KOPT-K1 (cell line): ENCODE measurements at regions not wholly inside any gene's neighbourhood (a gene's known extent, or its start where the extent isn't known, plus 50 kb on each side); places are given as distances from the start of the nearest gene placed in this dataset.
"Not testable (repeated sequence)": the region's sequence is repeated elsewhere in the genome, so short reads cannot be mapped to it uniquely, and the experiment has no call there.

Source experiments
- H3K27ac ChIP-seq: fragments of 200-600 bp; sonication (generic); 2 replicates; pipeline ENCODE4 v1.5.1; 2016; ENCODE audit warnings: antibody characterized with exemption, mild to moderate bottlenecking, low read depth, low read length; ENCODE audit not compliant: poor library complexity, severe bottlenecking
- H3K36me3 ChIP-seq: fragments of 200-600 bp; sonication (generic); 2 replicates; pipeline ENCODE4 v1.5.1; 2017; ENCODE audit warnings: antibody characterized with exemption, mild to moderate bottlenecking, low read length, moderate library complexity; ENCODE audit not compliant: insufficient read depth
- H3K9me3 ChIP-seq: fragments of 200-600 bp; sonication (generic); 2 replicates; pipeline ENCODE4 v1.5.1; 2017; ENCODE audit warnings: antibody characterized with exemption, low read length, mild to moderate bottlenecking; ENCODE audit not compliant: insufficient read depth, poor library complexity, severe bottlenecking

DNA sequence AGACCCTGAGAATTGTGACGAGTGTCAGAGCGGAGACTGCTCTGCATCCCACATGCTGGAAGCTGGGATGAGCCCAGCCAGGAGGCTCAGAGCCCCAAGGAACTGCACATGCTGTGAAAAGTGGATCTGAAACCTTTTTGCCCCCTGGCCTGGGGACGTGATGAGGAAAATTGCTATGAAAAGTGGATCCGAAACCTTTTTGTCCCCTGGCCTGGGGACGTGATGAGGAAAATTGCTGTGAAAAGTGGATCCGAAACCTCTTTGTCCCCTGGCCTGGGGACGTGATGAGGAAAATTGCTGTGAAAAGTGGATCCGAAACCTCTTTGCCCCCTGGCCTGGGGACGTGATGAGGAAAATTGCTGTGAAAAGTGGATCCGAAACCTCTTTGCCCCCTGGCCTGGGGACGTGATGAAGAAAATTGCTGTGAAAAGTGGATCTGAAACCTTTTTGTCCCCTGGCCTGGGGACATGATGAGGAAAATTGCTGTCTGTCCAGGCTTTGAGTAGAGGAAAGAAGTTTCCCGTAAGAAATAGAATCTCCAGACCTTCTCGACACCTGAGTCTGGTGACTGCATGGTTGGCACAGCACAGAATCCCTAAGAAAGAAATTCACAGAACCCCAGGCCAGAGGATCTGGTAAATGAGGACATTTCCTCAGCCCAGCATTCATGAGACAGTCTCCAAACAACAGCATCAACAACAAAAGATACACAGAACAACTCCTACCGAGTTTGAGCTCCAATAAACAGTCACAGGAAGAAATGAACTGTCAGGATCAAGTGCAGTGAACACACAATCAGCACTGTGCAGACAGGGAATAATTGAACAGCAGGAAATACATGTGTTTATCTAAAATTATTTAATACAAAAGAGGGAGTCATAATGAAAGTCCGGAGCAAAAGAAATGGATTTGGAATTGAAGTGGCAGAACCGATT, 188.8 kb downstream of the LAT start:
- peaks cover 11% of the 10 kb centered on the region for H3K9me3 ChIP-seq
- H3K36me3 ChIP-seq, H3K27ac ChIP-seq: not testable (repeated sequence)

GRCh38 chr16:29172098-29172724, 187.4 kb downstream of the LAT start:
- peaks cover 11% of the 10 kb centered on the region for H3K9me3 ChIP-seq
- H3K27ac ChIP-seq, H3K36me3 ChIP-seq: not testable (repeated sequence)

- not testable (repeated sequence) for H3K27ac ChIP-seq, H3K36me3 ChIP-seq
- peaks cover 11% of the 10 kb centered on the region for H3K9me3 ChIP-seq
Measured at GRCh38 chr16:29171296-29171695, 186.4 kb downstream of the LAT start.

DNA sequence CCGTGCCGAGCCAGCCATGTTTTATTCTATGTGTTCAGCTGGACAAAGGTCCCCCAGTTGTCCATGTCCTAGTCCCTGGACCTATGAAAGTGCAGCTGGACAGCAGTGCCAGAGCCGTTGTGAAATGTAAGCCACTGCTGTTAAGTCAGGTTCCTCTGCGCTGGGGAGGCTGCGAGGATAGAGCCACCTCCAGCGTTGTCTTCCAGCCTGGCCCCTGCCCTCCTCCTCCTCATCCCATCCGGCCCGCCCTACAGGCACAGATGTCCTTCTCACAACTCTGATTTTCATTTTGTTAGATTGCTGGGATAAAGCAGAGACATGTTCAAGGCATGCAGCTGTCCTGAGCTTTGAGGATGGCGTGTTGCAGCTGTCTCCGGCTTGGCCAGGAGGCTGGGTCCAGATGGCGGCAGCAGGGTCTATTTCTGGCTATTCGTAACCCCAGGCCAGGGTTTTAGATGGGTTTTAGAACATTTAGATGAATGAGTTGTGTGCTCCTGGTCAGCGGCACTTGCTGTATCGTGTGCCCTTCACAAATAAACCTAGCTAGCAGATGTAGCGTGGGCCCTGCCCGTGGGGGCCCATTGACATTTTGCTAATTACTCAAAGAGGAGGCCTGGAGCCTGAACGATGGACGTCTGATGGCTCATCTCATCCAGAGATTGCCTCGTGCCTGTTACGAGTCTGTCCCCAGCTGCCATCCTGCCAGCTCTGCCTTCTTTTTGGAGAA, 185.7 kb downstream of the LAT start:
- not testable (repeated sequence) for H3K27ac ChIP-seq

GRCh38 chr16:29169295-29169994, 184.6 kb downstream of the LAT start:
- H3K27ac ChIP-seq, H3K36me3 ChIP-seq: not testable (repeated sequence)

More for the DNA sequence above, 185.7 kb downstream of the LAT start:
- not testable (repeated sequence) for H3K36me3 ChIP-seq
- peaks cover 11% of the 10 kb centered on the region for H3K9me3 ChIP-seq

GRCh38 chr16:29168515-29169259, 183.8 kb downstream of the LAT start:
- H3K36me3 ChIP-seq, H3K27ac ChIP-seq: not testable (repeated sequence)
- peaks cover 11% of the 10 kb centered on the region for H3K9me3 ChIP-seq

More at GRCh38 chr16:29169295-29169994, 184.6 kb downstream of the LAT start:
- peaks cover 11% of the 10 kb centered on the region for H3K9me3 ChIP-seq

DNA sequence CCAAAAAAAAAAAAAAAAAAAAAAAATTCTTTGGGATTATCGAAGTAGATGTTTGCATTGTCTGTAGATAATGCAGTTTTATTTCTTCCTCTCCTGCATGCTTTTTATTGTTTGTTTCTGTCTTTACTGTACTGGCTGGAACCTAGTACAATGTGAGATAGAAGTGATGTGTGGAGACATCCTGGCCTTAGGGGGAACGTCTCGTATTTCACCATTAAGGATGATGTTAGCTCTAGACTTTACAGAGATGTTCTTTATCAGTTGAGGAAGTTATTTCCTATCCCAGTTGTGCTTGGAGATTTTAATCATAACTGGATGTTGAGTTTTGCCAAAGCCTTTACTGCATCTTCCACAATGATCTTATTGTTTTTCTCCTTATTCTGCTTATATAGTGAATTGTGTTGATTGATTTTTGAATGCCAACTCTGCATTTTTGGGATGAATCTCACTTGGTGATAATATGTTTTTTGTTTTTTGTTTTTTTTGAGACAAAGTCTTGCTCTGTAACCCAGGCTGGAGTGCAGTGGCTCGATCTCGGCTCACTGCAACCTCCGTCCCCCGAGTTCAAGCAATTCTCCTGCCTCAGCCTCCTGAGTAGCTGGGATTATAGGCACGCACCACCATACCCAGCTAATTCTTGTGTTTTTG, 179.7 kb downstream of the LAT start:
- H3K36me3 ChIP-seq, H3K9me3 ChIP-seq, H3K27ac ChIP-seq: not testable (repeated sequence)

DNA sequence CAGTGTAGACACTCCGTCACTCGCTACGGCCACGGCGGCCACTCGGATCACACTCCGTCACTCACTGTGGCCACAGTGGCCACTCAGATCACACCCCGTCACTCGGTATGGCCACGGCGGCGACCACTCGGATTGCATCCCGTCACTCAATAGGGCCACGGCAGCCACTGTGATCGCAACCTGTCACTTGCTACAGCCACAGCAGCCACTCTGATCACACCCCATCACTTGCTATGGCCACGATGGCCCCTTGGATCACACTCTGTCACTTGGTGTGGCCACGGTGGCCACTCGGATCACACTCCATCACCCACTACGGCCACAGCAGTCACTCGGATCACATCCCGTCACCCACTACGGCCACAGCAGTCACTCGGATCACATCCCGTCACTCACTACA, 175.3 kb downstream of the LAT start:
- not testable (repeated sequence) for H3K36me3 ChIP-seq, H3K9me3 ChIP-seq, H3K27ac ChIP-seq

DNA sequence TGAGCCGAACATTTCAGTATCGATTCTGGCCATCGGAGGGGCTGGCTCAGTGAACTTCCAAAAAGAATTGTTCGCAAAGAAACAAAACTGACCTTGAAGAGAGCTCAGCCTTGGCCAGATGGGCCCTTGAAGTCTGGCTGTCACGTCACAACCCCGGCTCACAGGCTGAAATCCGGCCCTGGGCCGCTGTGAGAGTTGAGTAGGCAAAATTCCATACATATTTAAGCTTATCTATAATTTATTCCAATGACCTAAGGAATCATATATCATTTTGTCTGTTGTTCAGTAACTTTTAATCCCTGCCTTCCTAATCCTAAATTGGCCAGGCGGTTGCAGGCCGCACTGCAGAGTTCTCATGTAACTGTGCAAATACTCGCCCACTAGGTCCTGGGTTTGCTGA, 174.8 kb downstream of the LAT start:
- H3K36me3 ChIP-seq, H3K9me3 ChIP-seq, H3K27ac ChIP-seq: not testable (repeated sequence)

DNA sequence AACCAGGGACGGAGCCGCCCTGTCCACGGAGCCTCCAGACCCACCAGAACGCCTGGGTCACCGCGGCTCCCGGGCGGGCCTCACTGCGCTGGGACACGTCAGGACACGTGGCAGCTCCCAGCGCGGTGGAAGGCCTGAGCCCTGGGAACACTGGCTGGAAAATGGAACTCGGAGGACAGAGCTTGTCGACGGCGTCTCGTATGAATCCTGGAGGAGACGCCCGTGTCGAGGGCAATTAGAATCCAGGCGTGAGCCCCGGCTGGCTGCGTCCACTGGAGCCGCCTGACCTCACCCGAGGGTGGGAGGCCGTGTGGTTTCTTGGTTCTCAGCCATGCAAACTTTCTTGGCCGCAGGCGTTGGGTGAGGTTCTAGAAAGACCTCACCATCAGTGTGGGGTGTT, 173.9 kb downstream of the LAT start:
- Histone ChIP-seq H3K9me3 (no peaks in the 10 kb centered on the region), H3K36me3 (no peaks in the 10 kb centered on the region), H3K27ac (no peak overlapping the region)

GRCh38 chr16:29158031-29158784, 173.4 kb downstream of the LAT start:
- H3K36me3 ChIP-seq, H3K9me3 ChIP-seq, H3K27ac ChIP-seq: not testable (repeated sequence)

- not testable (repeated sequence) for H3K27ac ChIP-seq
Measured at GRCh38 chr16:29157051-29157923, 172.4 kb downstream of the LAT start.

DNA sequence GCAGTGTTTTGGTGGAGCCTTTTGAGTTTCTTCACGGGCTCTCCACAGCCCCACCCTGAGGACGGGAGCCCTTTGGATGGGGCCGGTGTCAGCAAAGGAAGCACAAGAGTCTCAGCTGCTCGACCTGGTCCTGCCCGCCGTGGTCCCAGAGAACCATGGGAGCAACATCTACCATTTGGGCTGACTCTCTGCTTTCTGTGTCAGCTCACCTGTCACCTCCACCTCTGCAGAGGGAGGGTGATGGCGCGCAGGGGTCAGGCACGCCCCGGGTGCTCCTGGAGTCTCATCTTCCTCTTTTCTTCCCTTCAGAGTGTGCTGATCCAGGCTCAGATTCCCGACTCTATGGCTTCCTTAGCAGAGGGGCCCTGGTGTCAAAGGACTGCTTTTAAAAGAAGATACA, 171.7 kb downstream of the LAT start:
- no peaks in the 10 kb centered on the region for H3K9me3 ChIP-seq
- H3K36me3 ChIP-seq = no peaks in the 10 kb centered on the region
- H3K27ac ChIP-seq = no peak overlapping the region

More at GRCh38 chr16:29157051-29157923, 172.4 kb downstream of the LAT start:
- H3K9me3 ChIP-seq, H3K36me3 ChIP-seq: not testable (repeated sequence)
